Endothelial cell of umbilical vein (primary cell): ENCODE measurements at regions not wholly inside any gene's neighbourhood (a gene's known extent, or its start where the extent isn't known, plus 50 kb on each side); places are given as distances from the start of the nearest gene placed in this dataset.

Experiments used
- BruUV-seq: library from RNA; stranded (reverse); fragments of 400-500 nt; replicated peaks from 2 replicates; lab custom pipeline; 2021; lab: Mats Ljungman, UMichigan
- CTCF ChIA-PET: fragments of 300-600, 350-600 bp; sonication (Branson Sonifier 250); formaldehyde crosslinking; loops from one replicate; lab custom pipeline; 2021; ENCODE audit warnings: antibody characterized with exemption, inconsistent platforms; lab: Charles Lee
- POLR2A ChIA-PET: fragments of 300-600, 350-600 bp; sonication (Branson Sonifier 250); formaldehyde crosslinking; loops from one replicate; lab custom pipeline; 2021; ENCODE audit warnings: antibody characterized with exemption, inconsistent platforms; lab: Charles Lee
- DNase-seq: peaks from one replicate; pipeline ENCODE4 v3.0.0-alpha.2; 2011; ENCODE audit warnings: low read depth, low spot score
- FAIRE-seq: peaks from 2 replicates; lab custom pipeline; 2011; peaks lifted over from hg19 to GRCh38; lab: Jason Lieb, UNC
- H2AFZ ChIP-seq: 2 replicates; pipeline ENCODE4 v1.6.0; 2012; ENCODE audit warnings: low read depth, low read length, control low read depth, inconsistent platforms
- H3K27ac ChIP-seq: 2 replicates; pipeline ENCODE4 v1.5.1; 2011; ENCODE audit warnings: low read depth, mild to moderate bottlenecking, control low read depth, low read length, moderate library complexity; ENCODE audit not compliant: insufficient read depth
- H3K27me3 ChIP-seq, 2 experiments: 2 replicates each; pipeline versions ENCODE4 v1.6.0 to v1.6.1; 2011; ENCODE audit warnings: low read length in 2 of 2, mixed read lengths in 1 of 2; ENCODE audit not compliant: control insufficient read depth in 2 of 2, insufficient read depth in 2 of 2
- H3K36me3 ChIP-seq, 2 experiments: 2 replicates in 1 of 2; 3 replicates in 1 of 2; pipeline ENCODE4 v1.5.1; 2011; ENCODE audit warnings: low read length in 2 of 2, mild to moderate bottlenecking in 1 of 2, moderate library complexity in 1 of 2; ENCODE audit not compliant: control insufficient read depth in 2 of 2, insufficient read depth in 2 of 2; ENCODE audit errors: extremely low read depth in 1 of 2
- H3K4me1 ChIP-seq: 3 replicates; pipeline ENCODE4 v1.5.1; 2011; ENCODE audit warnings: mild to moderate bottlenecking, low read length; ENCODE audit not compliant: control insufficient read depth, insufficient read depth; ENCODE audit errors: extremely low read depth
- H3K4me2 ChIP-seq: 2 replicates; pipeline ENCODE4 v1.6.1; 2011; ENCODE audit warnings: low read length, control low read depth, mixed read lengths; ENCODE audit not compliant: insufficient read depth
- H3K4me3 ChIP-seq, 3 experiments: fragments of 200-600 bp in 1 of 3; sonication (generic), shearing (Covaris generic) in 1 of 3; replicated peaks in 1 of 3; 2 replicates each; pipeline ENCODE4 v1.5.1; 2011 to 2016; ENCODE audit warnings: control low read depth in 3 of 3, low read length in 3 of 3, mild to moderate bottlenecking in 2 of 3, inconsistent platforms in 1 of 3, low read depth in 1 of 3, moderate library complexity in 1 of 3; ENCODE audit not compliant: insufficient read depth in 1 of 3
- H3K79me2 ChIP-seq: 2 replicates; pipeline ENCODE4 v1.6.0; 2012; ENCODE audit warnings: low read length, inconsistent platforms; ENCODE audit not compliant: control insufficient read depth, insufficient read depth
- H3K9ac ChIP-seq: replicated peaks from 2 replicates; pipeline ENCODE3; 2011; ENCODE audit warnings: low read length, control low read depth; ENCODE audit not compliant: insufficient read depth; ENCODE audit errors: extremely low read depth
- H3K9me1 ChIP-seq: replicated peaks from 3 replicates; pipeline ENCODE4 v1.6.0; 2011; ENCODE audit warnings: mild to moderate bottlenecking, low read length; ENCODE audit not compliant: control insufficient read depth, insufficient read depth; ENCODE audit errors: extremely low read depth
- H3K9me3 ChIP-seq: replicated peaks from 2 replicates; pipeline ENCODE4 v1.5.1; 2012; ENCODE audit warnings: low read length, inconsistent platforms; ENCODE audit not compliant: control insufficient read depth, insufficient read depth
- H4K20me1 ChIP-seq: replicated peaks from 2 replicates; pipeline ENCODE3; 2011; ENCODE audit warnings: mild to moderate bottlenecking, low read length; ENCODE audit not compliant: control insufficient read depth, insufficient read depth; ENCODE audit errors: extremely low read depth
- CTCF ChIP-seq, 2 donors: IDR thresholded peaks; 1 replicate in 1 of 2; 2 replicates in 1 of 2; pipeline ENCODE4 v1.5.1; 2011; ENCODE audit warnings: low read length in 2 of 2, mild to moderate bottlenecking in 2 of 2, moderate library complexity in 2 of 2, control low read depth in 1 of 2, inconsistent platforms in 1 of 2, low read depth in 1 of 2; ENCODE audit not compliant: insufficient read depth in 1 of 2; ENCODE audit errors: extremely low read depth in 1 of 2
- EZH2 ChIP-seq: IDR thresholded peaks from 2 replicates; pipeline ENCODE4 v1.6.1; 2012; ENCODE audit warnings: borderline replicate concordance, low read depth, mild to moderate bottlenecking, moderate library complexity, low read length, inconsistent platforms; ENCODE audit not compliant: severe bottlenecking
- FOS ChIP-seq: IDR thresholded peaks from 2 replicates; pipeline ENCODE4 v1.6.1; 2011; ENCODE audit warnings: mild to moderate bottlenecking, low read length, moderate library complexity, borderline replicate concordance; ENCODE audit not compliant: insufficient read depth
- GATA2 ChIP-seq: IDR thresholded peaks from 2 replicates; pipeline ENCODE4 v1.7.0; 2011; ENCODE audit warnings: low read depth, mild to moderate bottlenecking, moderate library complexity, mixed read lengths, low read length; ENCODE audit not compliant: insufficient read length, insufficient read depth
- JUN ChIP-seq: IDR thresholded peaks from 2 replicates; pipeline ENCODE4 v1.6.1; 2011; ENCODE audit warnings: borderline replicate concordance, low read depth; ENCODE audit not compliant: insufficient read length, insufficient read depth
- MAX ChIP-seq: IDR thresholded peaks from 2 replicates; pipeline ENCODE4 v1.6.1; 2011; ENCODE audit not compliant: insufficient read depth, insufficient read length
- MYC ChIP-seq: IDR thresholded peaks from one replicate; pipeline ENCODE4 v1.6.1; 2011; ENCODE audit warnings: mild to moderate bottlenecking, low read depth, low read length
- POLR2A ChIP-seq: IDR thresholded peaks from 2 replicates; pipeline ENCODE4 v1.6.1; 2012; ENCODE audit warnings: low read depth, mild to moderate bottlenecking, control low read depth, low read length
- POLR2AphosphoS5 ChIP-seq: IDR thresholded peaks from 2 replicates; pipeline ENCODE4 v1.6.1; 2012; ENCODE audit warnings: low read depth, mild to moderate bottlenecking, control low read depth, low read length, moderate library complexity; ENCODE audit not compliant: insufficient read depth
- dilution Hi-C: fragments of 300-500 bp; cut with MboI; formaldehyde crosslinking; loops from one replicate; pipeline ENCODE4 v1.15.0; 2019; ENCODE audit warnings: low sequenced_read_pairs; ENCODE audit not compliant: extremely low pct_ligation_motif_present
- intact Hi-C: fragments of 100-400 bp; cut with micrococcal nuclease; formaldehyde crosslinking; loops from one replicate; pipeline ENCODE4 v1.10.0; 2022

- ChIA-PET POLR2A (no interaction called here), CTCF (interaction anchor here (1.0 to 2.3 kb wide), 6 partner anchors 10 to 361 kb away, joined by 3 to 11 read pairs (median 4); no protein-coding TSS in a partner anchor)
- H3K36me3 ChIP-seq = no peaks in the 10 kb centered on the region
- dilution Hi-C loops (no loop called here), intact Hi-C loops (no loop called here)
- no peaks in the 10 kb centered on the region for H3K79me2 ChIP-seq
- no peak overlapping the region for H3K9ac ChIP-seq
- no peaks in the 10 kb centered on the region for H3K9me3 ChIP-seq
- H3K4me2 ChIP-seq = no peak overlapping the region
- H2AFZ ChIP-seq = no peak overlapping the region
- no peak overlapping the region for H3K27ac ChIP-seq
- DNase-seq (no peak), FAIRE-seq (peak; percentile 8)
- no peak for TF ChIP-seq JUN
- no peak for TF ChIP-seq MYC
- TF ChIP-seq POLR2AphosphoS5 = no peak
- TF ChIP-seq FOS = no peak
- TF ChIP-seq EZH2 = no peak
- no peak for TF ChIP-seq CTCF (IDR thresholded peaks at IDR 0.05; ENCODE audit: extremely low read depth in 1 of 2, insufficient read depth in 1 of 2, low read depth in 1 of 2, low read length in 2 of 2)
- no peak for TF ChIP-seq GATA2
- no peak for TF ChIP-seq POLR2A
- TF ChIP-seq MAX = no peak
- no peaks in the 10 kb centered on the region for H3K4me1 ChIP-seq
- no peak overlapping the region for H3K4me3 ChIP-seq
- no peaks in the 10 kb centered on the region for H3K9me1 ChIP-seq
- BruUV-seq = no TSS peak
- H3K27me3 ChIP-seq = no peaks in the 10 kb centered on the region
- H4K20me1 ChIP-seq = no peaks in the 10 kb centered on the region
These were observed 278.2 kb downstream of the SNX13 start for GRCh38 chr7:17661982-17662585.
